HG03520 (cell line): ENCODE measurements at regions not wholly inside any gene's neighbourhood (a gene's known extent, or its start where the extent isn't known, plus 50 kb on each side); places are given as distances from the start of the nearest gene placed in this dataset.

Experiments
- ATAC-seq: cut with Tn5 transposase; IDR thresholded peaks from one replicate; pipeline ENCODE4 v1.9.1; 2021; ENCODE audit warnings: mild to moderate bottlenecking, moderate library complexity; ENCODE audit not compliant: unreplicated experiment

DNA sequence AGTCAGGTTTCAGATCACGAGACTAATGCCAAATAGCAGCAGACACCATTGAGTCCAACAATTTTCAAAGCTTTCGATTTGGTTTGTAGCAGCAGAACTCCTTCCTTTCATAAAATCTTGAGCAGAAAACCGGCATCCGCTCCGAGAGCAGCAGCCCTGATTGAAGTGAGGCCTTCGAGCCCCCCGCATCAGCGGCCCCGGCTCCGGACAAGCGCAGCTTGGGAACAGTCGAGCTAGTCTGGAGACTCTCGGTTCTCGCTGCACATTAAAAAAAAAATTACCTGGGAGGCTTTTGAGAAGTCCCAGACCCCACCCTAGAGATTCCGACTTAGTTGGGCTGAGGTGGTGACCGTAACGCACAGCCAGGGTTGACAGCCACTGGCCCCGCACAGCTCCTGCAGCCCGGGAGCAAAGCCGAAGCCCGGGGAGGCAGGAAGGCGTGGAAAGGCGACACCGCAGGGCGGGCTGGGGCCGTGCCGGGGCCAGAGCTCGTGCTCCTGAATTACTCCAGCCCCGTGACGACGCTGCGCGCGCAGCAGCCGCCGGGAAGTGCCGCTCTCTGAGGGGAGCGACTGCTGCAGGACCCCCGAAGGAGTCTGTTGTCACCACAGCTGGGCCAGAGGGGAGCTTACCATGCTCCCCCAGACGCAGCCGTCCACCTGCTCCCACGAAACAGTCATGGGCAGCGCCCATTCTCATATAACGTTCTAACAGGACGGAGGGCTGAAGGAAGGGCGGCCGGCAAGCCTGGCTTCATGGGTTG lies 57.8 kb downstream of the SPATA19 start:
- no peak for ATAC-seq

DNA sequence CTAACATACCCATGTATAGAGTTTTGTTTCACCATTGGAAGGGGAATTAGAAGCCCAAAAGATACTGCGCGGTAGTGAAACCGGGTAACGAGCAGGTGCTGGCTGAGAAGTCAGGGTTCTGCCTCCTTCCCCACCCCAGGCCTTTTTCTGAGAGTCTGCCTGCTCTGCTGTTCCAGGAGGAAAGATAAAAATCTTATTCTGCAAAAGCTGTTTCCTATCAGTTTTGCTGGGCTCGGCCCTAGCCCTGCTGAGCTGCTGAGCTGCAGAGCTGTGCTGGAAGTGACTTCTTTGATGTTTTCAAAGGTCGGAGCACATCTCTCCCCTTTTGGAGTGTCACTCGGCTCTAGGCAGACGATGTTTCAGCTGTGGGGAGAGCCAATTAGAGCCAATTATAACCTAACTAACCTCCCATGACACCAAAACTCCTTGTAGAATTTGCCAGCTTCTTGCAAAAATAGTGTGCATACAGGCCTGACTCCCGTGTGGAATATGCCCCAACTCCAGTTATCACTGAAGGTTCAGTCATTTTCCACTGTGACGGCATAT lies 59.4 kb downstream of the SPATA19 start:
- ATAC-seq, result no peak

- ATAC-seq, result no peak
These were observed 61.0 kb downstream of the SPATA19 start for GRCh38 chr11:133784359-133784758.

DNA sequence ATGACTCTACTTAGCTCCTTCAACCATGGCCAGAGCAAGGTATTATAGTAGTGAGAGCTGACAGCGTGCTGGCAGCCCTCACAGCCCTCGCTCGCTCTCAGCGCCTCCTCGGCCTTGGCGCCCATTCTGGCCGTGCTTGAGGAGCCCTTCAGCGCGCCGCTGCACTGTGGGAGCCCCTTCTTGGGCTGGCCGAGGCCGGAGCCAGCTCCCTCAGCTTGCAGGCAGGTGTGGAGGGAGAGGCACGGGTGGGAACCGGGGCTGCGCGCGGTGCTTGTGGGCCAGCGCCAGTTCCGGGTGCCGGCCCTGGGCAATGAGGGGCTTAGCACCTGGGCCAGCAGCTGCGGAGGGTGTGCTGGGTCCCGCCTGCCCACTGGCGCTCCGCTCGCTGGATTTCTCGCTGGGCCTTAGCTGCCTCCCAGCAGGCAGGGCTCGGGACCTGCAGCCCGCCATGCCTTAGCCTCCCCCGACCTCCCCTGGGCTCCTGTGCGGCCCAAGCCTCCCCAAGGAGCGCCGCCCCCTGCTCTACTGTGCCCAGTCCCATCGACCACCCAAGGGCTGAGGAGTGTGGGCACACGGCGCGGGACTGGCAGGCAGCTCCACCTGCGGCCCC lies 63.1 kb downstream of the SPATA19 start:
- ATAC-seq, result no peak

GRCh38 chr11:133778161-133778560 lies 67.2 kb downstream of the SPATA19 start:
- ATAC-seq, result no peak

DNA sequence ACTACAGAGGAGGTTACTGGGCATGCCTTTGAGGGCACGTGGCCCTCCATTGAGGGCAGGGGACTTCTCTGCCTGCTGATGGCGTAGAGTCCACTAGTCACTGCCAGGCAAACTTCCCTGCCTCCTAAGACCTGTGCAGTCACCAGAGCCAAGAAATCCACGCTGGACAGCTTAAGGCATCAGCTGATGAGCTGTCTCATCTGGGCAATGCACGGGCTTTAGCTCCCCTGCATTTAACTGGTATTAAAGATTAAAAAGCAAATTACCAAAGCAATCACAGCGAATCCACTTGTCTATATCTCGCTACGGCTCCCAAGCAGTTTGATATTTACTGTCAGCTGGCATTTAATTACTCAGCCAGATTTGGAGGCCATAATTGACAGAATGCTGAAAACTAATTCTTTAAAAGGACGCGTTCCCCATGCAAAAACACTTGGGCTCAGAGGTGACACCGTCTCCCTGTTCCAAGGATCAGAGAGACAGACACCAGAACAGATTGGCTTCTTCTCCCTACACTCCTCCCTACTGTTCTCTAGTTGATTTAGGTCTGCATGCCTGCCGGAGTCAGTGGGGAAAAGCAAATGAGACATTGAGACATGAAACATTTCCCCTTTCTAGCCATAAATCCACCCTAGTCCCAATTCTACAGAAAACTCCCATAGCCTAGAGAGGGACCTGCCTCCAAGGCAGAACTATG lies 68.5 kb downstream of the SPATA19 start:
- ATAC-seq, result no peak

DNA sequence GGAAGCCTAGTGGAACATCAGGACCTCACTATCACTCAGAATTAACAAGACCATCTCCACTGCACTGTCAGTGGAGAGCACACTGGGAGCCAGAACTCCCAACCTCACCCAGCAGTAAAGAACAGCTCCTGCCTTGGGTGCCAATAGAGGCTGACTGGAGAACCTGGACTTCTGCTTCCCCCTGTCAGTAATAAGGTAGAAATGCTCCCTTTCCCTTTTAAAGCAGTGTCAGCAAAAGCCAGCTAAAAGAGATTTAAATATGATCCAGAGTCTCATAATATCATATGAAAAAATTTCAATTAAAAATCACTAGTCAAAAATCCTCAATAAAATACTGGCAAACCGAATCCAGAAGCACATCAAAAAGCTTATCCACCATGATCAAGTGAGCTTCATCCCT lies 82.8 kb downstream of the SPATA19 start:
- no peak for ATAC-seq

GRCh38 chr11:133753150-133753549 lies 92.2 kb downstream of the SPATA19 start:
- ATAC-seq, result no peak

GRCh38 chr11:133749841-133750240 lies 95.5 kb downstream of the SPATA19 start:
- ATAC-seq, result no peak

GRCh38 chr11:133747409-133747808 lies 97.9 kb downstream of the SPATA19 start:
- ATAC-seq, result no peak

- ATAC-seq, result no peak
These were observed 98.5 kb downstream of the SPATA19 start for GRCh38 chr11:133746663-133747306.

DNA sequence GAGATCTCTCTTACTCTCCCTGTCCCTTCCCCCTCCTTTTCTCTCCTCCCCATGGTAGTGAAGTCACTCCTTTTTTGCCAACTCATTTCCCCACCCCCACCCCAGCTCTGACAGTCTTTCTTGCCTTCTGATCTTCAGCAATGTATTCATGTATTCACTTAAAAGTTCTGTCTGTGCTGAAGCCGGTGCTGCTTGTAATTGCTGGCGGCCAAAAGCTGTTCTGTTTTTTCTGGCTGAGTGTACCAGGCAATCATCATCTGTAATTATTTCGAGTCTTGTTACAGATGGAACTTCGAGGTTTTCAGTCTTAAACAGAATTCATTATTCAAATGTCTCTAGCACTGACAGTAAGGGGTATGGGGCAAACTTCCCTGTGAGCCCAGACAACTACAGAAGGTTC lies 99.5 kb downstream of the SPATA19 start:
- no peak for ATAC-seq

- no peak for ATAC-seq
These were observed 103.0 kb downstream of the SPATA19 start for GRCh38 chr11:133742353-133742752.

DNA sequence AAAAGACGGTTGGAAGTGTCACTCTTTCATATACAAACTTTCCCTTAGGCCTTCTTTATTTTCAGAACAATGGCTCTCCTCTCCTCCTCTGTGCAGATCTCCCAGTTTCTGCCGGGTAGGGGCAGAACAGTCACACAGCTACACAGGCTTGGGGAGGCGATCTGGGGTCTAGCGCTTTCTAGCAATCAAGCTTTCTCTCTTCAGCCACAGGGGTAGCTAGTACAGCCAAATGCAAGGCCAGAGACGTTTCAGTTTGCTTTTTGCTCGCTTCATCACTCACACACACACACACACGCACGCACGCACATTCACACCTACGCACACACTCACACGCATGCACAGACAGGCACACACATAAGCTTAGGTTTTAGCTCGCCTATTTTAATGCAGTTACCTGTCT lies 104.3 kb downstream of the SPATA19 start:
- ATAC-seq, result no peak

GRCh38 chr11:133739481-133739880 lies 105.8 kb downstream of the SPATA19 start:
- no peak for ATAC-seq

- ATAC-seq, result no peak
These were observed 106.7 kb downstream of the SPATA19 start for GRCh38 chr11:133738624-133739023.

GRCh38 chr11:133733631-133734030 lies 111.7 kb downstream of the SPATA19 start:
- ATAC-seq, result no peak

DNA sequence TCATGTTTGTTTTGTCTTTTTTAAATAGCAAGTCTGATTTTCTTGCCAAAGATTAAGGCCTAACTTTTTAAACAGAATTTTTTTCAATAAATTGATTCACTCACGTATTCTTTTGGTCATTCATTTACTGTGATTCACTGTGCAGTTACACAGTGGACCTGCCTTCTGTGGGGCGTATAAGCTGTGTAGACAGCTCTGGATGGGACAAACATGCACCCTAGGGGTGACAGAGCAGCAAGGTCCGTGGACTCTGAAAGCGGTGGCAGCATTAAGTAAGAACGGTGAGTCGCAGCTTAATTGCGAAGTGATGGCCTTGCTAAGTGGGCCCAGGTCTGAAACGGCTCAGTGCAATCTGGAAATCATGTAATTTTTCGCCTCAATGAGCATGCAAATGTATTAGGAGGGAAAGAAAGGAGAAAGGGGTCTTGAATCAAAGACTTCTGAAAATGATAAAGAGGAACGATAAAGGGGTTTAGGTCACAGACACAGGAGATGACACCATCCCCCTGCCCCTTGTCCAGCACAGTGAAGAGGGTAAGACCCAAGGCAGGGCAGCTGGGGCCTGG lies 113.1 kb downstream of the SPATA19 start:
- ATAC-seq, result no peak

GRCh38 chr11:133727774-133728173 lies 117.5 kb downstream of the SPATA19 start:
- ATAC-seq, result no peak

GRCh38 chr11:133726542-133726941 lies 118.8 kb downstream of the SPATA19 start:
- no peak for ATAC-seq

GRCh38 chr11:133724116-133724515 lies 121.2 kb downstream of the SPATA19 start:
- no peak for ATAC-seq
